Stimulated activated memory B cell treated with anti-CD40 and anti-IgM and Interleukin-4, amounts not matched to agents 10 μg/mL and 1 μg/mL and 100 μg/mL, for 72 hours (primary cell): ENCODE measurements at regions not wholly inside any gene's neighbourhood (a gene's known extent, or its start where the extent isn't known, plus 50 kb on each side); places are given as distances from the start of the nearest gene placed in this dataset.

ENCODE experiments used
- ATAC-seq: fragments of 150-1000 bp; cut with Tn5 transposase; 2 replicates; pipeline ENCODE4 v1.10.0; 2021
- H3K27ac Mint-ChIP-seq: one replicate; pipeline ENCODE4 v1.8.0; 2022; ENCODE audit warnings: mild to moderate bottlenecking, mixed read lengths
- H3K27me3 Mint-ChIP-seq: one replicate; pipeline ENCODE4 v1.8.0; 2022; ENCODE audit warnings: mixed read lengths
- H3K36me3 Mint-ChIP-seq: one replicate; pipeline ENCODE4 v1.8.0; 2022; ENCODE audit warnings: mixed read lengths
- H3K4me1 Mint-ChIP-seq: one replicate; pipeline ENCODE4 v1.8.0; 2022; ENCODE audit warnings: mixed read lengths
- H3K4me3 Mint-ChIP-seq: one replicate; pipeline ENCODE4 v1.8.0; 2022; ENCODE audit warnings: mild to moderate bottlenecking, moderate library complexity, mixed read lengths
- H3K9me3 Mint-ChIP-seq: one replicate; pipeline ENCODE4 v1.8.0; 2022; ENCODE audit warnings: mixed read lengths

DNA sequence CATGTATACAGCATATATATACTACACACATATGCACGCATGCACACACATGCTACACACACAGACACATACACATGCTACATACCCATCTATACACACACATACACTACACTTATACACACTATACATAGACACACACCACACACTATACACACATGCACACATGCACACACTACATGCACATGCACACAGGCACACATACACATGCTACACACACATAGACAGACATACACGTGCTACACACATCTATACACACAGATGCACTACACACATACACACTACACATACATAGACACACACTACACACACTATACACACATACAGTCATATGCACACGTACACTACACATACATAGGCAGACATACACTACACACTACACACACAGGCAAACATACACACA, 51.2 kb upstream of the PRR20G start:
- no peak for ATAC-seq
- peaks cover 11% of the 10 kb centered on the region for H3K9me3 Mint-ChIP-seq
- H3K36me3 Mint-ChIP-seq: no peaks in the 10 kb centered on the region
- H3K27me3 Mint-ChIP-seq: peaks cover 25% of the 10 kb centered on the region
- no peak overlapping the region for H3K27ac Mint-ChIP-seq
- H3K4me3 Mint-ChIP-seq: no peak overlapping the region
- H3K4me1 Mint-ChIP-seq: no peaks in the 10 kb centered on the region

DNA sequence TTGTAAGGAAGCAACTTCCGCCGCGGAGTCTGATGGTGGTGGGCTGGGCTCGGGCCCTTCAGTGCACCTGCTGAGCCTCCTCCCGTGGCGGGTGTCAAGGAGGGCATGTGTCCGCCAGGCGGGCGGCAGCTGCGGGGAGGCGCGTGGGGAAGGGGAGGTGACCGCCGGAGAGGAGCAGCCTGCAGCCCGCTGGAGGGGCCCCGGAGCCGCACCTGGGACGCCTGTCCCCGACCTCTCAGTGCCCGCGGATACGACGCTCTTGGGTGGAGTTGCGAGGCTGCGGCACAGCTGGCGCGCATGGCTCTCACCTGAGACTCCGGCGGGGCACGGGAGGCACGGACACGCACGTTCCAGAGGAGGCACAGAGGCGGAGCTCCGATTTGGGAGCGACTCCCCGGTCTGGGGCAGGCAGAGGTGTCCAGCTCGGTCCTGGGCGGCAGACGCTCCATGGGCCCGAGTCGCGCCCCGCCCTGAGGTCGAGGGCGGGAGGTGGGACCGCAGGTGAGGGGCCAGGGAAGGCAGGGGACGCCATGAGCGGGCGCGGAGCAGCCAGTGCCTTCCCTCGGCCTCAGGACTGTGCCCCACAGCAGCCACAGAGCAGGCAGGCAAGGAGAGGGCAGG, 50.2 kb upstream of the PRR20G start:
- Mint-ChIP-seq H3K36me3 (no peaks in the 10 kb centered on the region), H3K4me3 (no peak overlapping the region), H3K27me3 (peaks cover 26% of the 10 kb centered on the region), H3K9me3 (peaks cover 11% of the 10 kb centered on the region), H3K4me1 (no peaks in the 10 kb centered on the region), H3K27ac (no peak overlapping the region)
- ATAC-seq: no peak
